Inferior parietal cortex (tissue), 1 donor: ENCODE measurements at regions not wholly inside any gene's neighbourhood (a gene's known extent, or its start where the extent isn't known, plus 50 kb on each side); places are given as distances from the start of the nearest gene placed in this dataset.

Experiments
- DNase-seq: peaks from one replicate; pipeline ENCODE4 v3.0.0-alpha.2; 2016; ENCODE audit errors: extremely low spot score

DNA sequence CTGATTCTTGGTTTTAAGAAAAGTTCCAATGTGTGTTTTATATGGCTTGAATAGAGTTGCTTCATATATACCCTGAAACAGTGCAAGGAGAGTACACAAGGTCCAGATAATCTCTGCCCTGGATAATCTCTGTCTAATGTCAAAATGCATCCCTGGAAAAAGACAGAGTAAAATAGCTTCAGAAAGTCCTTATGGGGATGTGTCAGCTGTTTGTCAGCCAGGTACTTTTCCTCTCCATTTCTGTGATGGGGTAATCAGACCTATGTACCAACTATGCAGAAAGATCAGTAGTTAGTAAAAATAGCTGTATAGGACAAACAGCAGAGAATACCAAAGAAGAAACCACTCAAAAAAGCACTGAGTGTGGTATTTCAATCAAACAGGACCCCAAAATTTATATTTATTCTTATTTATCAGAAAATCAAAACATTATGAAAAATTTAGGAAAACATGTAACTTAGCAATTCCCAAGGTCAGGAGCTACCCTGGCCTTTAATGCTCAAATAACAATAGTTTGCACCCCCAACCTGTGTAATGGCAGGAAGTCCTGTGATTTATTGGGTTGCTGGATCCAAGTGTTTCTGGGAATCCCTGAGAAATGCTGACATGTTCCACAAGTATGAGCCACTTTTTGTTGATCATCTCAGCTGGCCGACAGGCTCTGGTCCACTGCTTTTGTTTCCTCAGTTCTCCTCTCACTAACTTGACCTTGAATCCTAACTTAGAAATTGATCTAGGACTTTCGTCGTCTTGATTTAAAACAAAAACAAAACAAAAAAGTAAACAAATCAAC, 69.6 kb downstream of the MDH1 start:
- no peak for DNase-seq

DNA sequence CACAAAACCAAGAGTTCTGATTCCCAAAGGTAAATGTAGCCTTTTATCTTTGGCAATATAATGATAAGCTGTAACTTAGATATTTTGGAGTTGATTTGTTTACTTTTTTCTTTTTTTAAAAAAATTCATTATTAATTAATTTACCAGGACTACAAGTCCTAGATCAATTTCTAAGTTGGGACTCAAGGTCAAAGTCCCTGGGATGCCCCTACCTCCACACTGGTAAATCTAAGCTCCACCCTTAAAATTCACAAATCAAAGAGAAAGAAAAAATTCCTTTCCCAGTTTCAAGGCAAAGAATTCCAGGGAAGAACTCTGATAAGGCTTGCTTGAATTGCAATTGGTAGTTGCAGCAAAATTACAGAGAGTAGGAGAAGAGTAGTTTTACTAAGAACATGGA, 71.3 kb downstream of the MDH1 start:
- DNase-seq = no peak

DNA sequence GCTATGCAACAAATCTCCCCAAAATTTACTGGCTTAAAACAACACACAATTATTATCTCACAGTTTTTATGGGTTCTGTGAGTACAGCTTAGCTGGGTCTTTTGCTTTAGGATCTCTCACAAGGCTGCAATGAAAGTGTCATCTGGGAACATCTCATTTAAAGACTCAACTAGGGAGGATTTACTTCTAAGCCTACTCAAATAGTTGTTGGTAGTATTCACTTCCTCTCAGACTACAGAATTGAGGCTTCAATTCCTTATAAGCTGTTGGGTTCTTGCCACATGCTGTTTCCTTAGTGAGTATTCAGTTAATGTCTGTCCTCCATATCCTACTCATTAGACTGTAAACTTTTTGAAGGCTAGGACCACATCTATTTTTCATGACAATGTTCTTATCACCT, 72.3 kb downstream of the MDH1 start:
- DNase-seq = no peak

DNA sequence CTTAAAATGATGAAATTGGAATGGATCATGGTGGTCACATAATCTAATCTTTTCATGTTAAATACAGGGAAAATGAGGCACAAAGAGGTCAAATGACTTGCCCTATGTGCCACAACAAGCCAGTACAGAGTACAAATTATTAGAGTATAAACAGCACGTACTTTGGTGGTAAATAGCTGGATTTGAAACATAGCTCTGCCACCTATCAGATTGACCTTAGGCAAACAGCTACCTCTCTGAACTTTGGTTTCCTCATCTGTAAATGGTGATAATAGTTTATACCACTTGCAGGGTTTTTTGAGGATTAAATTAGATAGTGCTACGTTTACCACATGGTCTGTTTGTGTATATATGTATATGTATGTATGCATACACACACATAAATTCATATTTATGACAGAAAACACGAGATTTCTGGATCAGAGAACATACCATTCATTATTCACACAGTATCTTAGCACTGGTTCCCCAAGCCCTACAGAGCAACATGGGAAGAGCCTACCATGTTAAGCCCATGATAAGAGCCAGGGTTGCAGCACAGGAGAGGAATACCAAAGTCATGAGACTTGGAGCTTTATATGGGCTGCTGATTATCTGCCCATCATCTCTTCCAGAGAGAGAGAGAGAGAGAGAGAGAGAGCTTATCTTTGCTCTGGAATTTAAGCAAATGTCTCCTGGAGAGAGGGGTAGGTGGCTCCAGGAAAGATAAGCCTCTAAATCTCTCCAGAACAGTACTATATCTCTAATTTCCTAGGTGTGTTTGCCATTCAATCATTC, 73.5 kb downstream of the MDH1 start:
- DNase-seq = no peak

DNA sequence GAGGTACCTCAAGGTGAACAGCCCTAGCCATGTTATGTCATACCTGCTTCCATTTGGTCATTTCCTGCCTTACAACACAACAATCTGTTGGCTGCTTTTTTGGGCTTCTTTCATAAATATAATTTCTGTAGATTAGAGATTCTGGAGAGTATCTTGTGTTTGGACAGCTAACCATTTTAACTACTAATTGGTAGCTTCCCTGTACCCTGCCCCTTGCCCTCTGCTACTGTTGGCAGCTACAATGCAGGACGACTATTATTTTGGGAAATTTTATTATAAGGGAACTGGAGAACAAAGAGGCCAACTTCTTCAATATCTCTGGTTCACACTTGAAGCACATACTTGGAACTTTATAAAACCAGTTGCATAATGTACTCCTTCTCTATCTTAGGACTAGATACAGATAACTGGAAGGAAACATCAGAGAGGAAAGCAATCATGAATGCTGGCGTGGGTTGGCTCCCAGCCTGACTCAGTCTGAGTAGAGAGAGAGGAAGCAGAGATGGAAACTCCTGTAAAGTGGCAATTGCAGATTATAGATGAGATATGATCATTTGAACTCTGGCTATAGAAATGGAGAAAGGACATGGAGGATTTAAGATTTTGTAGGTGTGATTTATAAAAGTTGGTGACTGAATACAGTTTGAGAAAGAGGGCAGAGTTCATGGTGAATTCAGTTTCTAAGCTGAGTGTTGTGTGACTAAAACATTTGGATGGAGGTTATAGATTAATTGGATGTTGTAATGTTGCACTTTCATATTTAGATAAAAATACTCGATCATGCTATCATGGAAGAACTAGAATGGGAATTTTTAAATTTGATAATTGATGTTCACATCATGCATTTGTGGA, 74.5 kb downstream of the MDH1 start:
- DNase-seq = no peak

DNA sequence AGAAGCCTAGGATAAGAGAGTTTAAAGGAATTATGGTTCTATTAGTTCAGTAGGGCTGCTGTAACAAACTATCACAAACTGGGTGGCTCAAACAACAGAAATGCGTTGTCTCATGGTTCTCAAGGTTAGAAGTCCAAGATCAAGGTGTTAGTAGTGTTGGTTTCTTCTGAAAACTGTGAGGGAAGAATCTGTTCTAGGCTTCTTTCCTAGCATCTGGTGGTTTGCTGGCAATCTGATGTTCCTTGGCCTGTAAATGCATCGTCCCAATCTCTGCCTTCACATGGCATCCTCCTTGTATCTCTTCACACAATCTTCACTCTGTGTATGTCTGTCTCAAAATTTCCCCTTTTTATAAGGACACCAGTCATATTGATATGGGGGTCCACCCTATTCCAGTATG, 76.3 kb downstream of the MDH1 start:
- DNase-seq = no peak

DNA sequence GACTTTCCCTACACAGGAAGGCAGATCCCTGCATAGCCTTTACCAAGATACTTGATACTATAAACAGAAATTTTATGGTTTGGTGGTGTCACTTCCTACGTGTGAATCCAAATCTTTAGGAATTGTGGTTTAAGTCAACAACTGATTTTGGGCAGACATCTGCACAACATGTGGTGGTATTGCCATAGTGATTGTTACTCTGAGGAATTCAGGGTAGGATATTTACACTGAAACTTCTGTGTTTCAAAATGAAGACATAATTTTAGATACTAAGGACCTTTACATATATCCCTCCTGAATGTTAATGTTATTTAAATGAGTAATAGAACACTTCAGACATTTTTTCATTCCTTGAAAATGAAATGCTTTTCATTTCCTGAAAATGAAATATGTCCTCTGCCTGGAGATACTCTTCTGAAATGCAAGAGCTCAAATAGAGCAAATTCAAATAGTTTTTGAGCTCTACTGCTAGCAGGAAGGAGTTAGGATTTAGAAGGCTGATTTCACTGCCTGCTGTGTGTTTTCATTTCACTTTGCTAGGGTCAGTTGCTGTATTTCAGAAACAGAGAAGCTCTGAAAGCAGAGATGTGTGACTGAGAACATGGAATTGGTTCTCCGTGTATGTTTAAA, 77.2 kb downstream of the MDH1 start:
- no peak for DNase-seq

DNA sequence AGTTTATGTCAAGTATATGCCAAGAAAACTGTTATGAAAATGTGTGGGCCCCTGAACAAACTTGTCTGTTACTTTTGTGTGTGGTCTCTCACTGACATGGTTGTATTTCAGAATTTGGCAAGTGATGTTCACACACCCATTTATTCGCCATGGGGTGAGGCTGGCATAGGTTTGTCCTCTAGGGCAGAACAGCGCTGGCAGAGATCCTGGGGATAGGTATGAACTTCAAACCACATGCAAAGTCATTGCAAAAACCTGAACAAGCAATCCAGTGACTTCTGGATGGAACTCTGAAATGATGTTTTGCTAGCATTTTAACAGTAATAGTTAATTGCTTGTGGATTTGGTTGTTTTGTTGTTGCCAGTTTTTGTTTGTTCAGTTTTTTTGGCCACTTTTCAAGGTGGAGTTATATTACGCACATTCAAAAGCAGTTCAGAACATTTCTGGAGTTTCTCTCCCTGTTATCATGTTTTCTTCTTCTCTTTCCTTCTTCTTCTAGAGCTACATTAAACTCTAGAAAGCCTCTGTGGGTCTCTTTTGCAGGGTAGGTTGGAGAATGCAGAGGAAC, 78.5 kb downstream of the MDH1 start:
- no peak for DNase-seq

DNA sequence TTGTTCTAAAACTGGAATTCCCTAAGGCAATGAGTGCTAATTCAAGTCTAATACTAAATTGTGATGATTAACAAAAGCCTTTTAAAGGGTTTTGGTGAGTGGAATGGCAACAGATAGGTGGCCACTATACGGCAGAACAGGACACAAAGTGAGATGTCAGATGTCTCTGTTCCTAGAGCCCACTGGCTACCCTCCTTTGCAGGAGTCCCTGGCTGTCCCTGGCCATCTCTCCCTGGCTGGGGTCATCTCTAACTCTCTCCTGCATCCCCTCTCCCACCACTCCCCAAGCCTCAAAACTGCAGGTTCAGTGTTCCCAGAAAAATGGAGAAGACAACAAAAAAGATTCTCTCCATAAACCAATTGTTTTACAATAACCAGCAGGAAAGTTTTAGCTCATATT, 79.2 kb downstream of the MDH1 start:
- DNase-seq = no peak

DNA sequence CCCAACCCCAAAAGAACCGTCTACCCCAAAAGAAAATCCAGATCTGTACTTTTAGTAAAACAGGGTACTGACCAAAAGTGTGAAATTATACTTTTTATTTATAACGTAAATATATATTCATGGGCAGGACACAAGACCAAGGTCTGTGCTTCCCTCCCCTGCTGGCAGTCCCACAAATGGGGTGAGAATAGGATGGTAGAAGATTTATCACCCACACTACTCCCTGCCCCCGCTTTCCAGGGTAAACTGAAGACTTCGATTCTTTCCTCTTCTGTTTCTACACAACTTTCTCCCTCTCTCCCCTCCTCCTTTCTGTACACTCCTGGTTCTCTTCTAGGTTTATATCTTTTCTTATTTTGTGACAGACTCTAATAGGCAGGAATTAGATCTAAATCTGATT, 79.7 kb downstream of the MDH1 start:
- DNase-seq = no peak

DNA sequence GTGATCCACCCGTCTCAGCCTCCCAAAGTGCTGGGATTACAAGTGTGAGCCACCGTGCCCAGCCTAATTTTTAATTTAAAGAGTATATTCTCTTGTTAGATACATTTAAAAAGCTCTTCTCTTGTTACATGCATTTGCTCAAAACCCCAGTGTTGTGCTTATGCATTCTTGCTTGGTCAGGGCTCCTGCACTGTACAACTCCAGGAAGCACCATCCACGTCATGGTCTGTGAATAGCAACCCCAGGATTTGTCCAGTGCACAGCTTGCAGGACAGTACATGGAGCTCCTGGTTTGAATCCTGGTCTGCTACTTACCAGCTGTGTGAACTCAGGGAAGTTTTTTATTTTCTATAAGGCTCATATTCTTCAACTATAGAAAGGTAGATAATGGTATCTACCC, 80.8 kb downstream of the MDH1 start:
- no peak for DNase-seq

DNA sequence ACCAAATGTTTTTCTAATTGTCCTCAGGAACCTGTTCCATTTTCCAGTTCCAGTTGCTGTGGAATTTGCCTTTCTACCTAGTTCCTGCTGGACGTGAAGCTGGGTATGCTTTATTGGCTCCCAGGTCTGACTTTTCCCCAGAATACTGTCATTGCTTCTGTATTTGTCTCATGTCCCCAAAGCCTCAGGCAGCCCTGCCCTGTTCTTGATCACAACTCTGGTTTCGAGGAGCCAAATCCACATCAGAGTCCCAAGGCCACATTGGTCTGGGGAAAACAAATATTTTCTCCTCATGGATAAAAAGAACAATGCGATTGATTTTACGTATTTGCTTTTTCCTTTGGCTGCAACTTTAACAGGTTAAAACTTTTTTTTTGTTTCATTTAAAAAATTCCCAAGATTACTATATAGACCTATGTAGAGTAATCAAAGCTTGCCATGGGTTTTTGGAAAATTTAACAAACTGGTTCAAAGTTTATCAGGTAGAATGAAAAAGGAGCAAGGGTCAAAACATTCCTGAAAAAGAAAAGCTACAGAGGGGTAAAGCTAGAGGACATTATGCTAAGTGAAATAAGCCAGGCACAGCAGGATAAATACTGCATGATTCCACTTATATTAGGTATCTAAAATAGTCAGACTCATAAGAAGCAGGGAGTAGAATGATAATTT, 85.2 kb downstream of the MDH1 start:
- DNase-seq = no peak

DNA sequence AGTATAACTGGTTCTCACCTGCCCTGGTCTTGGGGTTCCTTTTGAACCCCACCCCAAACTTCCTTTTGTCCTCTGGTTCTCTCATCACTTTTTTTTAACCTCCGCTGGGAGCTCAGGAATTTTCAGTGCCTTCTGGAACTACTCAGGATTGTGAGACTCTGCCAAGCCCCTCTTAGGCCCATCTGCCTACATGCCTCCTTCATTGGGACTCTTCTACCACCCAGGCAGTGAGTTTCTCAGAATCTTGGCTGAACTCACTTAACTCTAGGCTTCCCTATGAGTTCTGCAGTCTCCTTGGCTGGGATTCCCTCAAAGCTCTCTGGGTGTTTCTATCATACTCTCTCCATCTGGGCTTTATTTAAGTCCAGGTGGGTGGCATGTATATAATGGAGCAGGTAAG, 86.3 kb downstream of the MDH1 start:
- no peak for DNase-seq

DNA sequence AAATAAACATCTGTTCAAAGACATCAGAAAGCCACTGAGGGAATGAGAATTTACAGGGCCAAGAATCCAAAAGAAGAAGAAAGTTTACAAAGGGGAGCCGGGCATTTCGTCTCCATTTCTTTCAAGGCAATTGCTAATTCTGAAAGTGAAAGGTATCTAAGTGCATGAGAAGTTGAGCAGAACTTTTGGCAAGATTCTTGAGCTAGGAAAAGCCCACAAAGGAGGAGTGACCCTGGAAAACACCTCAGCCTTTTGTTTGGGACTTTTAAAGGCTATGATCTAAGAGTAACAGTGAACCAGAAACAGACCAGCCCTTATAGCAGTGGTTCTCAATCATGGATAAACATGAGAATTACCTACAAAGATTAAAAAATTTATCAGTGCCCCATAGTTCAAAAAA, 87.4 kb downstream of the MDH1 start:
- DNase-seq = no peak

DNA sequence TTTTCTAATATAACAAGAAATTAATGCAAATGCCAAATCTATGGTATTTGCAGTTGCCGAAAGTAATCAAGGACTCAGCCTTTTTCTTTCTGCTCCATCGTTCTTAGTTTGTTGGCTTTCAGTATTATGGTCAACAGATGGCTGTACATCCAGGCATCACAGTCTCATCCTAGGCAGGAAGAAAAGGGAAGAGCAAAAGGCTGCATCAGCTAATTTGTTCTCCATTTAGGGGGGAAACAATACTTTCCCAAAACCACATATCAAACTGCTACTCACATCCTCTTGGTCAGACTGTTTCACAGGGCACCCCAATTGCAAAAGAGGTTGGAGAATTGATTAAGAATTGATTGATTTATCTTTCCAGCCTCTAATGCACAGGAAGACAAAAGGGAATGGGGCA, 89.3 kb downstream of the MDH1 start:
- DNase-seq = no peak

DNA sequence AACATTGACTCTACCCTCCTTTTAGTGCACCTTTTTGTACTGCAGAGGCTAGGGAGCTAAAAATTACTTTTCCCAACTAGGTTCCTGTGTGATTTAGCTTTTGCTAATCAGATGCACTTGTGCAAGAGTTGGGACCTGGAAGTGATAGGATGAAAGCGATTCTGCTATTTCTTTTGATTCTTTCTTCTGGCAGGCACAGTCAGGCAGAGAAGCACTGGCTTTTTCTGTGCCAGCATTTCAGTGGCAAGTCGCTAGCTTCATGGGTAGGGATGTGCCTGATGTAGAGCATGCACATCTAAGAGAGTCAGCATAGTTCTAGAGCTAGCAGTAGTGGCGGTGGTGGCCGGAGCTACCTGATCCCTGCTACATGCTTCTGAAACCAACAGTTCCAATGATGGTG, 89.8 kb downstream of the MDH1 start:
- no peak for DNase-seq

DNA sequence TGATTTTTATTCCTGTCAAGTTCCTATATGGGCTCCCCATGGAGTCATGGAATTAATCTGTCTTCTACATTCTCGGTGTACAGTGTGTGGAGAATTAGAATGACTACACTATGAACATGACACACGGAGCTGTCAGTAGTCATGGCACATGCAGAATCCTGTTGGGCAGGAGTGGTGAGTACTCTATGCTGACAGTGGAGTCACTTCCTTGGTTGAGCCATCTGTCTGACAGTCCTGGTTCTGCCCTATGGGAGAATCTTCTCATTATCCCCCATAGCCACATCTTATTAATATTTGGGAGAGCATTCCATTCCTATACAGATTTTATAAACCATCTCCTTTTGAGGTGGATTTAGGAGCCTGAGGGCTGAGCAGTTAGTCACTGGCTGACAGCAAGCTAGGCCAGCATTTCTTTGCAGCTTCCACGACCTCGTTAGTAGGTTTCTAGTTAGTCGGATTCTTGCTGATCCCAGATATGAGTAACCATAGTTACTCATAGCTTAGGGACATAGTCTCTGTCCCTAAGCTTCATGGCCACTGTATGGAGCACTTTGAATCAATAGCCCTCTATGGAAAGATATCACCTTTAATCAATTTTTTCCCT, 90.6 kb downstream of the MDH1 start:
- DNase-seq = no peak

DNA sequence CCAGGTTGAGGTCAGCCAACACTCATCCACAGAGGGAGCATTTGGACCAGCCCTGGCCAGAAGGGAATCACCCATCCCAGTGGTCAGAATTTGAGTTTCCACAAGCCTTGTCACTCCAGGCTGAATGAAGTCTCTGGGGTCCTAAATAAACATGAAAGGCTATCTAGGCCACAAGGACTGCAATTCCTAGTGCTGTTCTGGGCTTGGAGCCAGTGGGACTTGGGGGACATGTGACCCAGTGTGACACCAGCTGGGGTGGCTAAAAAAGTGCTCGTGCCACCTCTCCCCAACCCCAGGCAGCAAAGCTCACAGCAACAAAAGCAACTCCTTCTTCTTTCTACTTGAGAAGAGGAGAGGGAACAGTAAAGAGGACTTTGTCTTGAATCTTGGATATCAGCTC, 91.7 kb downstream of the MDH1 start:
- DNase-seq = no peak

DNA sequence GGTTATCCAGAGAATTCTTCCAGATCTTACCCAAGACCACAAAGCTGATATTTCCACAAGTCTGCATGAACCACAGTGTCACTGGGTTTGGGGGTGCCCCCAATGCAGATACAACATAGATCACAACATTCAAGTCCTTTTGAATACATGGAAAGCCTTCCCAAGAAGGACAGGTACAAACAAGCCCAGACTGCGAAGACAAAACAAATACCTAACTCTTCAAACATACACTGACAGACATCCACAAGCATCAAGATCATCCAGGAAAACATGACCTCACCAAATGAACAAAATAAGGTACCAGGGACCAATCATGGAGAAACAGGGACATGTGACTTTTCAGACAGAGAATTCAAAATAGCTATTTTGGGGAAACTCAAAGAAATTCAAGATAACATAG, 93.1 kb downstream of the MDH1 start:
- no peak for DNase-seq

DNA sequence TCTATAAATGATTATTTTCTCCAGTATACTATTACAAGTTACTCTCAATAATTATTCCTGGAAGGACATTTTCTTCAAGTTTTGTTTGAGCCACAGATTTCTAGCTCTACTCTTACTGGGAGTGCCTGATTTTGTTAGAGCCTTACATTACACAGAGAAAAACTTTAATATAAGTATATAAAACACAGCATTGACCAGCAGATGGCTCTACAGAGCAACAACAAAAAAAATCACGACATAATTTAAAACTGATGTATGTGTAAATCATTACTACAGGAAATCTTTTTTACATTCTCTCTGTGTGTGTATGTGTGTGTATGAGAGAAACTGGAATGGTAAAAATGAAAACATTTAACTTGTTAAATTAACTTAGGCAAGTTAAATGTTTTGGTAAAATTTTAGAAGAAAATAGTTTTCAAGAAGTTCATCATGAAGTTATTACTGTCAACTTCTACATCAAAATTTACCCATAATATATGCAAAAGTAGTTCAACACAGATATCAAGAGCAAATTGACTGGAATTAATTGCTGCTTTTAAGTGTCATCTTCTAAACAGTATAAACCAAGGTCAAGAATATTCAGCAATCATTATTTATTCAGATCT, 103.3 kb downstream of the MDH1 start:
- peak; percentile 69 for DNase-seq
